IPS-NIHi7 (cell line): ENCODE measurements at regions not wholly inside any gene's neighbourhood (a gene's known extent, or its start where the extent isn't known, plus 50 kb on each side); places are given as distances from the start of the nearest gene placed in this dataset.

Experiments
- DNase-seq: peaks from one replicate; pipeline ENCODE4 v3.0.0; 2012; ENCODE audit warnings: mixed read lengths; ENCODE audit errors: extremely low spot score

DNA sequence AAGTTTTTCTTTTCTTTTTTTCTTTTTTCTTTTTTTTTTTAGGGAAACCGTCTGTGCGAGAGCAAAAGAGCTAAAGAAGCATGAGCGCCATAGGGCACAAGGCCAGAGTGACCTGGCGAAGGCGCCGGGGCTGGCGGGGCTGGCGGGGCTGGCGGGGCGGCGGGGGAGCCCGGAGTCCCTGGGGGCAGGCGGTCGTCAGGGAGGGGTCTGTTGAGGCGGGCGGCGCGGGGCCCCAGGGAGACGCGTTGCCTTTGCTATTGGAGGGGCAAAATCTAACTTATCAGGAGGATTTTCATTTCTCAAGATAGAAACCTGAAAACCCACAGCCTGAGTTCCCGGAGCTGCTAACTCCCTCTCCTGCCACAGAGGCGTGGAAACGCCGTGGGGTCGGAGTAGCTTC lies 135.6 kb upstream of the SMAD1 start:
- DNase-seq, result no peak

DNA sequence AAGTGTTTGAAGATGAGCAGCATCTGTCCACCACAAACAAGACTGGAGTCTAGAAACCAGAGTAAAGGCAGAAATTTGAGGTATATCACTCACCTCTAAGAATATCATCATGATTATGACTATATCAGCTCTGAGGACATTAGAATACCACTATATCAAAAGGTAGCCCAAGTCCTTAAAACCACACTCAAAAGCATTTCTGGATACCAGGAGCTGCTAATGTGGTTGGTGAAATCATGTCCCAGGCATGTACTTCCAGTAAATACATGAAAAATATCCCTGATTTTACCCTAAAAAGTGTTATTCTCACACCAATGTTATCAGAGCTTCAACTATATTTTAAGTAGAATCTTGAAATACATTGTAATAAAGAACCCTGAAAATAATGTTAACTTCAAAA lies 136.3 kb upstream of the SMAD1 start:
- DNase-seq, result no peak

DNA sequence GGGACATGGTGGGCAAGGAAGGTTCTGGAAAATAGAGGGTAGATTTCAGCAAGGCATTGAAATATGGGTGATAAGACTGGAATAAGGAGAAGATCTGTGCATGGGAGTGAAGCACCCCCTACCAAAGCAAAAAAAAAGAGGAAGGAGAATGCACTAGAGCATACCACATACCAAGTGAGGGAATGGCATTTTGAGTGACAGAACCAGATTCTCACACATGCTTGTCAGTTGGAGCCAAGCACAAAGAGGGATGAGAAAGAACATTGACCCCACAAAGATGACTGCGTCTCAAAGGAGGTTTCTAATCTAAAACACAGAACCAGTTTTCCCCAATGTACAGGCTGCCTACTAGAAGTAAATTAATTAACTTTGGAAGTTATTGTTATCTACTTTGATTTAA lies 140.3 kb upstream of the SMAD1 start:
- DNase-seq, result no peak

DNA sequence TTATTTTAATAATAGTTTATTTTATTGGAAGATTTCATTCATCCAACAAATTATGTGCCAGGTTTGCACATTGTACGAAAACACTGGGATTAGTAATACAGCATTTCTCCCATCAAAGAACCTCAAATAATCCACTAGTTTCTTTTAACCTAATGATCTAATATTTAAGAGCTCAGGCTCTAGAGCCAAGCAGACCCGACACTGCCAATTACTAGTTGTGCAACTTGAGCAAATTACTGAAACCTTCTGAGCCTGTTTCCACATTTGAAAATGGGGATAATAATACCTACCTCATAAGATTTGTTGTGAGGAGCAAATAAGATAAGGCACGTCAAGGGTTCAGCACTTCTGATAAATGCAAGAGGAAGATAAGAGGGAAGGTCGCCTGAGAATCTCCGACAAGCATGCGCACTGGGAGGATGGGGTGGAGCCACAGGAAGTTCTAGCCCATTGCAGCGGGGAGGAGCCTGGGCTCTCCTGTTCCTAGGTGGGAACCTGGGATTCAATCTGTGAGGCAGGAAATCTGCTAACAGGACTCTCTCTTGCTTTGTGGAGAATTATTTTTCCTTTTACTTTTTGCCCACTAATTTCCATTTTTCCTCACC lies 141.5 kb upstream of the SMAD1 start:
- DNase-seq, result peak; percentile 44

DNA sequence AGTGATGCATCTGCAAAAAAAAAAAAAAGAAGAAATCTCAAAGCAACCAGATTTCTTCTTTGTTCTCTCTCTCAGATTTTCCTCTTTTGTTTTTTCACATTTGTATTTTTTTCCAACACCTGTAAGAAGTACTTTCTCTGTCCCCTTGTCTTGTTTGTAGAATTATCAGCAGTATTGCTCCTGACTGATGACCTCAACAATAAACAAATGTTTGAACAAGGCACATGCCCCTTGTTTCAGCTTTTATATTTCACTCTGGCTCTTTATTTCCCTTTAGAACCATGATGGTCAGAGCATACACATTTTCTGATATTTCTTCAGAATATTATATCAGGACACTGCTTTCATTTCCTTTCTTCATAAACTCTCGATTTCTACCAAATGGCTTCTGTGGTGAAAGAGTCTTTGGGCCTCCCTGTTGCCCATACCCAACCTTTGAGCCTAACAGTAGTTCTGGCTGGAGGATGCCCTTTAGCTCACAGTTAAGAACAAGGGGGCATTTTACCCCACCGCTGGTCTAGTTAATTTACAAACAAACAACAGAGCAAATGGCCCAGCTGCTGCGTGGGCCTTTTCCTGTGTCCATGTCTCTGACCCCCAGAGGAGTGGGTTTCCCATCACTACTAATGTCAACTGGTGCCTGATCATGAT lies 142.5 kb upstream of the SMAD1 start:
- no peak for DNase-seq

DNA sequence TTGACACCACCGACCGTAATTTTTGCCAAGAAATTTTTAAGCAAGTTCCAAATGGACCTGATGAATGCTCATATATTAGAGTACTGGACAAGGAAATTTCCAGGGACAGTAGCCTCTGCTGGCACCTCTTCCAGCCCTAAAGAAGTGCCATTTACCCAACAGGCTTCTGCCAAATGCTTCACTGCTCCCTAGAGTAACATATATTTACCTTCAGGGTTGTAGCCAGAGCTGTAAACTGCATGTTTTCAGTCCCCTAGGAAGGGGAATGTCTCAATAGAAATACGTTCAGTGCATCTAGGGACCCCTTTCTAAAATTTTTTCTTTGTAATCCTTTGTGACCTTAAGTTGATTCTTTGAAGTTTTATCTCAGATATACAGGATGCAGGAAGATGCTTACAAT lies 143.1 kb upstream of the SMAD1 start:
- DNase-seq, result no peak

DNA sequence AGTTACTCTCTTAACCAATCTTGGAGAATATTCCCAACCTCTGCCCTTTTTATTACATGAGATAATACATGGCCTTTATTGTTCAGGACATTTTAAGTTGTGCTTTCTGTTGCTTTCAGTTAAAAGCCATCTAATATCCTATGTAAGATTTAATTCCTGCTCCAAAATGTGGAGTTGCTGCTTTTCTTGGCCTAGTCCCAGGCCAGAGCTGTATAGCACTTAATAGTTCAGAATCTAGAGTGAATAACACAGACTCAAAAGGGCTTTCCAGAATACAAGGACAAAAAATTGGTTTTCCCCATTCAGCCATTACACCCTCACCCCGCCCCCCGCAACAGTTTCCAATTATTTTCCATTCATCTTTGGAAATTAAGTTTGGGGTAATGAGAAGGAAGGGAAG lies 144.3 kb upstream of the SMAD1 start:
- DNase-seq, result no peak

DNA sequence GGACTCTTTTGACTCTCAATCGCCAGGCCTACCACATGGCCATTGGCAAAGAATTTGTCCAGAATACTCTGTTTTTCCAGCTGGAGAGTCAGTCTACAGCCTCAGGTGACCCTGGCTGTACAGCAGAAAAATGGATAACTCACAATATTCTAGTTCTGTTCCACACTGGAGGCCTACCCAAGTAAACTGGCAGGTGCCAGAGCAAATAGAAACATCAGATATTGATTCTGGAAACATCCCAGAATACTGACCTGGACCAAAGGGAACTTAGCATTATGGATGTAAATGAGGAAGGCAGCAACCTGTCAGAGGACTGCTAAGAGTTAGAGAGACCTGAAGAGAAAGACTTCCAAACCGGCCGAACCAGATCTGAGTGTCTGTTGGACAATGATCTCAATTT lies 147.9 kb upstream of the SMAD1 start:
- no peak for DNase-seq

DNA sequence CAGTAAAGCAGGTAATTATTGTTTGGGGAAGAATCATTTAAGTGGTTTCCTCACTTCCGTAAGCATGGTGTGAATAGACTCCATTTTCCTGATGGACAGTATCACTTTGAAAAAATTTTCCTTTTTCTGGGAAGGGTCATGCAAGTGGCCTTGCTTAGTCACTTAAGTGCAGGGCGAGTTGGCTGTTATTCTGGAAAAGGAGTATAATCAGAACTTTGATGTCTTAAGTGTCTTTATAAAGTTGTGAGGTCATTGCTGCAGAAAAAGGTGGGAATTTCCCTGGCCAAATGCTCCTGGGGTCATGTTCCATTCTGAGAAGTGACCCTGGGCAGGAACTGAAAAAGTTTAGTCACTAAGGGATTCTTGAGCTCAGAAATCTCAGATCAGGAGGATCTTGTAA lies 146.1 kb upstream of the OTUD4 start:
- no peak for DNase-seq

DNA sequence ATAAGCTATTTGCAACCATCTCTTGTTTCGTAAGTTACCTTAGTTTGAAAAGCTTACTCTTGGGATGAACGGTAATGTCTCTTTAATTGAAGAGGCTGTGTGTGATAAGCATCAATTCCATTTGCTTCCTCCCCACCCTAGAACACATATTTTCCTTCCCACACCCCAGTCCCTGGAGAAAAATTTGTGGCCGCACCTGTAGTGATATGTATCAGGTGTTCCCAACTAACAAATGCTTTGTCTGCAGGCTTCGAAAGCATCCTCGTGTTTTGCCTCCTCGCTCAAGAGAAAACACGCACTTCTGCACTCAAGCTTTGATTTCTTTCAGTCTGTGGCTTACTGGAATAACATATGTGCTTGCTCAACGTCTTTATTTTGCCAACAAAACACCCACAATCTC lies 143.8 kb upstream of the OTUD4 start:
- no peak for DNase-seq

DNA sequence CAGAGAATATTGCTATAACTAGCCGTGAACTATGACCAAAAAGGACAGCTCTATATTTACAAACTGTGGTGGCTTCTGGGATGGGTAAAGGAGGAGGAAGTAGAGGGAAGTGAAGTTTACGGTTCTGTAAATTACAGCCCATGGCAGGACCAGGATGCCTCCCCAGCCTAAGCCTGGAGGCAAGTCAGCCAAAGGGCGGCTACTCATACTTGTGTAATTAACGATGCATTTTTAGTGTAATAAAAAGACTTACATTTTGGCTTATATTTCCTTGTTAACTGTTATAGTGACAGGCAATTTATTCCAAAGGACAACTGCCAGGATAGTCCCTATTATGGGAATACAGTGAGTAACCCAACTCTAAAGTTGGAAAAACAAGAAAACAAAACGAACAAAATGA lies 139.9 kb upstream of the OTUD4 start:
- DNase-seq, result no peak

DNA sequence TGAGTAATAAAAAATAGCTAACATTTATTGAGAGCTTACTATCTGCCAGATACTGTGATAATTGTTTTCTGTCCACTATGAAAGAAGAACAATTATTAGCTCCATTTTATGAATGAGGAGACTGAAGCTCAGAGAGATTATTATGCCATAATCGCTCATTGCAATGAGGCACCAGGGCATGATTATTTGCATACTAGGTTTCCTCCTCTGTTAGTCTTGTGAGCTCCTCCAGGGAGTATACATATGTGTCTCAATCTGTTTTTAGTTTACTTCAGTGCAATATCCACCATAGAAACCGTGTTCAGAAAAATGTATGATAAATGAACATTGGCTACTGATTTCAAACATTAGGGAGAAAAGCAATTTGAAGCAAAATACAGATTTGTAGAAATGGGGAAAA lies 139.4 kb upstream of the OTUD4 start:
- no peak for DNase-seq

DNA sequence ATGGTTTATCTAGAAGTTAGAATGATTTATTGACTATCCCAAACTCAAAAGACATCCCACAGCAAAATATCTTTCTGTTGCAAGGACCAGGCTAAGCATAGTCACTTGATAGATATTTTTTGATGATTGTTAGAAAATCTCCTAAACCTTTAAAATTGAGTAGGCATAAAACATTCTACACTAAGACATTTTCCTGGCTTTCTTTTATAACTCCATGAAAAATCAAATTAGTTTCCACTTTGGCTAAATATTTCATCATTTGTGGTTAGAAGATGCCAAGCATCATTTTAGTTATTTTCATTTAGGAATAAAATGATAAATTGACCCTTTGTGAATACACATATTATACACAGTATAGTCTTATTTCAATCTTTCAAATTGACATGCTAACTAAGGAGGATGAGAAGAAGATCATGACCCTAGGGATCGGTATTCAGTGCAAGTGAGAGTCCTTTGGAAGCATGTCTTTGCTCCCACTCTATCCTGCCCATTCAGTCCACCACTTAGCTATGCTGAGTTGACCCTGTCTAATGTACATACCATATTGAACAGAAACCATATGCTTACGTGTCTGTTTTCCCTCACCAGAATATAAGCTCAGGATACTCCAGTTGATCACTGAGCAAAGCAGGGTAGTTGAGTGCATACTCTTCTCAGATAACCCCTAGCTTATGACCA lies 136.6 kb upstream of the OTUD4 start:
- DNase-seq, result no peak

DNA sequence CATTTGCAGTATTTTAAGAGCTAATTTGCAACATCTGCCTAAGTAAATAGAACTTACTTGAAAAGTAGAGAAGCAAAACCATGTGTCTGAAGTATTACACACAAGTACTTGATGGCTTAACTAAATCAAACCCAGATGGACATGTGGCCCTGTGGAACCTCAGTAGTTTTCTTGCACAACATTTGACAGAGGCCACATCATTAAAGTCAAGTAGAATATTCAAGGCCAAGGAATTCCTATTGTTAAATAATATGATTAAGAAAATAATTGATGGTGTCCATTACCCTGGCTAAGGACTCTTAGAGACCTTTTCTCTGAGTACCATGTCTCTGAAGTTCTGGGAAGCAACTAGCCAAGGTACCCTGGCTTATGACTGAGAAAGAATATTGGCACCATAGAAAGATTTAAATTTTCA lies 135.4 kb upstream of the OTUD4 start:
- no peak for DNase-seq

DNA sequence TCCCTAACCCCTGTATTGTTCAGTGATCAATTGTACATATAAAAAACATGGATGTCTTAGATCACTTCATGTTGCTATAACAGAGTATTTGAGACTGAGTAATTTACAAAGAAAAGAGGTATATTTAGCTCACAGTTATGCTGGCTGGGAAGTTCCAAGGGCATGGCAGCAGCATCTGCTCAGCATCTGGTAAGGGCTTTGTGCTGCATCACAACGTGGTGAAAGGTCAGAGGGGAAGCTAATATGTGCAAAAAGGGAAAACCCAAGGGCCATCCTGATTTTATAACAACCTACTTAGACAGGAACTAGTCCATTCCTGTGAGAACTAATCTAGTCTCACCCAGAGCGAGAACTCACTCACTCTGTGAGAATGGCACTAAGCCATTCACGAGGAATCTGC lies 128.2 kb upstream of the OTUD4 start:
- no peak for DNase-seq

DNA sequence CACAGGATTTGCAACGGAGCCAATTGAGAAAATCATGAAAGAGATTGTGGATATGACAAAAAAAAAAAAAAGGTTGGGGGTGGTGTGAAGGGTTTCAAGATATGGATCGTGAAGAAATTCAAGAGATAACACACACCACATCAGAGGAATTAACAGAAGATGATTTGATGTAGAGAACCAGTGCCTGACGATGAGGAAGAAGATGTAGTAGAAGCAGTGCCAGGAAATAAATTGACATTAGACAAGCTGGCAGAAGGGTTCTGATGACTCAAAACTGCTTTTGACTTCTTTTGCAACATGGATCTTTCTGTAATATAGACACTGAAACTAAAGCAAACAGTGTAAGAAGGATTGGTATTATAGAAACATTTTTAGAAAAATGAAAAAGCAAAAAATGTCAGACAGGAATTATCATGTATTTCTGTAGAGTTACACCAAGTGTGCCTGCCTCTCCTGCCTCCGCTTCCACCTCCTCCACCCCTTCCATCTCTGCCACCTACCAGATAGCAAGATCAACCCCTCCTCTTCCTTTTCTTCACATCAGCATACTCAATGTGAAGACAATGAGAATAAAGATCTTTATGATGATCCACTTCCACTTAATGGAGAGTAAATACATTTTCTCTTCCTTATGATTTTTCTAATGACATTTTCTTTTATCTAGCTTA lies 127.5 kb upstream of the OTUD4 start:
- DNase-seq, result no peak

DNA sequence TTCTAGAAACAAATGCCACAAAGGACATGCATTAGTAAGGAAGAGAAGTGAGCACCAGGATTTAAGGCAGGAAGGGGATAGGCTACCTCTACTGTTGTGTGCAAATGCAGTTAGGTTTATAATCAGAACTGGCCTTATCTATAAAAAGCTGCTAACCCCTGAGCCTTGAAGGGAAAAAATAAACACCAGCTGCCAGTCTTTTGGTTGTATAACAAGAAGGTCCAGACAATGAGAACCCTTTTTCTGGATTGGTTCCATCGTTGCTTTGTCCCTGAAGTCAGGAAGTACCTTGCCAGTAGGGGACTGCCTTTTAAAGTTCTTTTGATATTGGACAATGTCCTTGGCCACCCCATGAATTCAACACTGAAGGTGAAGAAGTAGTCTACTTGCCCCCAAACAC lies 126.7 kb upstream of the OTUD4 start:
- DNase-seq, result no peak

DNA sequence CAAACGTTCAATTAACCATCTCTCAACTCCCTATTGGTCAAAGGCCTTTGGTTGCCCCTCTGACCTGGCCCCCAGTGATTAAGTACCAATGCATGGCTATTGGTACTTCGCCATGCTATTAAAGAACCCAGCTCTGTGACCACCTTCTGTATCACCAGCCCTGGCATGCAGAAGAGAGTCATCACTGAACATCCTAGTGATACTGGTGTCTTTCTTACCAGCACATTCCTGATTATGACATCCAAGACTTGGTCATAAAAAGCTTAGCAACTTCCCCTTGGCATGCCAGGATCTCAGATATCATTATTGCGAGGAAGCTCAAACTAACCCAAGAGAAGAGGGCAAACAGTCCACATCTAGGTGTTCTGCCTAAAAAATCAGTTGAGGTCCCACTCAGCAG lies 122.3 kb upstream of the OTUD4 start:
- no peak for DNase-seq

DNA sequence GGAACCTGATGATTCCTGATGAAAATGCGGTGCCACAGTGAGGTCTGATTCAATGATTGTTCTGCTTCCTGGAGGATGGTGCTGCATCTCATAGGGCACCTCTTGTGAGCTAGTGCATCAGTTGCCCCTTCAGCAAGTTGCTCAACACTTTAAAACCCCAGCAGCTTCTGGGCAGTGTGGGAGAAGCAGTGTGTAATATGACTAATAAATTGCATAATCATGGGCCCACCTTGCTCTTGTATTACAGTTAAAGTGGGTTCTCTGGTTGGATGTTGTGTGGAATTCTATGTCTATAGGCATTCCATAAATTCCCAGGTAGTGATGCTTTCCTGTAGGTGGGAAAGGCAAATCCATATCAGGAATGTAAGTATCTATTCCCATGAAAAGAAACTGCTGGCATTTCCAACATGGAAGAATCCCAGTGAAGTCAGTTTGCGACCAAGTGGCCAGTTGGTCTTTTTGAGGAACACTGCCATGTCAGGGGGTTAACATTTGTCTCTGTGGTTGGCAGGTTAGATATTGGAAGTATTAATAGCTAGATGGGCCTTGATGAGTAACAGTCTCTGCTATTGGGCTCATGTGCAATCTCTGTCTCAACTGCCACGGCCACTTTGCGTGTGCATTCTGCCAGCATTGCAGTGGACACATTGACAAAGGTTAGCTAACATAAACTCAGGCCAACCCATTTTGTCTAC lies 121.1 kb upstream of the OTUD4 start:
- DNase-seq, result no peak

DNA sequence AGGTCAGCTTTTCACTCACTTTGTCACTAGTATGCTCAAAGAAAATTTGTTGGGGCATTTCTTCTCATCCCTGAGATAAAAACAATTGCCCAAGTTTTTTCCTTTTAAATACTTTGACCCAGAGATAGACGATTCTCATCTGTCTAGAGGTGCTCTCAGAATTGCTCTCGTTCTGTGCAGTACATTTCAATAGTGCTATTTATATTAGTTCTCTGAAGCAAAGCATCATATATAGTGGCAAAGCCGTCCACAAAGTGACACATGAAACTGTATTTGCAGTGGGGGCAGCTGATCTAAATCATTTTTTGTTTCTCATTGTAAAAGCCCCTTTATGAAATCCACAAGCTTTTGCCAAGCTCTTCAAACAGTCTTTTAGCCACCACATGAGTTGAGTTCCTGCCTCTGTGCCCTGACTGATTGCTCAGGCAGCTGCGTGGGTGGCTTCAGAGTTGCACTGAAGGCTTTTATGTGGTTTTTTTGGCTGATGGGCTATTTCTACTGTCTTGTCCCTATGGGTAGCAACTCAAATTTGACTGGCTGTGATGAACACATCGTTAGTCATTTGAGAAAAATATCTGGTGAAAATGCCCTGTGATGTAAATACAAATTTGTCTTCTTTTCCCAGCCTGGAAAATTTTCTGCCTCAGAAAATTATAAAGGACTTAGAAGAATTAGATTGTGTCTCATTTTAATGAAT lies 119.1 kb upstream of the OTUD4 start:
- DNase-seq, result no peak

DNA sequence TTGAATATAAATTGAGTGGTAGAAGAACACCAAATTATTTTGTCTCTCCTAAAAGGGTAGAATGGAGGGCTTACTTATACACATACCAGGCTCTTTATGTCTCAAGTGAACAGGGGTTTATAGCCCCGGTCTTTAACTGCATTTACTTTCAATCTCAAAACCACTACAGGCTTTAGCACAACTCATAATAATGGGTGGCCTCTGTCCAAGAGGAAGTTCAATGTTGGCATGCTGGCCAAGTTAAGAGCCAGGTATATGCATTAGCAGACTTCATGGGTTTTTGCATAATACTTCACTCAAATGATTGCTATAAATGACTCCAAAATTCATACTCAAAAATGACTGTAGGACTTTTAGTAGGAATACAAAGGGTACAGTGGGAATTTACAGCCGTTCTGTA lies 118.5 kb upstream of the OTUD4 start:
- DNase-seq, result no peak

DNA sequence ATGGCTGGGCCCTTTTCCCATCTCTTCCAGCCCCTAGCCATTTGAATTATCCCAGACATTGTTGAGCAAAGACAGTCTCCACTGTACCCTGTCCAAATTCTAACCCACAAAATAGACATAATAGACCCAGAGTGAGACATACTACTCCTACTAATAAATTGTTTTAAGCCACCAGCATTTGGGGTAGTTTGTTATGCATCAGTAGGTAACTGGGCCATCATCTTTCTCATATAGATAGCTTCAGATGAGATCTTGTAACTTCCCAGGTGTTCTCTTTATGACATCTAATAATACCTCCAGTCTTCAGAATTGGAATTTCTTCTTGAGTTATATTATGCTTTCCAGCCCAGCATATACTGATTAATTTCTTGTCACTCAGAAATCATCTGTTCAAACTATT lies 117.2 kb upstream of the OTUD4 start:
- no peak for DNase-seq
